Neural crest cell (in vitro differentiated cells): ENCODE measurements at regions not wholly inside any gene's neighbourhood (a gene's known extent, or its start where the extent isn't known, plus 50 kb on each side); places are given as distances from the start of the nearest gene placed in this dataset.
"Not testable (repeated sequence)": the region's sequence is repeated elsewhere in the genome, so short reads cannot be mapped to it uniquely, and the experiment has no call there.

ENCODE experiments used
- DNase-seq: peaks from one replicate; pipeline ENCODE4 v3.0.0; 2021; ENCODE audit warnings: low read depth, mixed read lengths, low spot score
- H3K27ac Mint-ChIP-seq: one replicate; pipeline ENCODE4 v1.8.0; 2021; ENCODE audit warnings: mild to moderate bottlenecking, mixed read lengths; ENCODE audit not compliant: unreplicated experiment
- H3K27me3 Mint-ChIP-seq: 2 replicates; pipeline ENCODE4 v1.8.0; 2021; ENCODE audit warnings: low read depth, mild to moderate bottlenecking, mixed read lengths
- H3K36me3 Mint-ChIP-seq: 2 replicates; pipeline ENCODE4 v1.8.0; 2021; ENCODE audit warnings: low read depth, mild to moderate bottlenecking, mixed read lengths
- H3K4me1 Mint-ChIP-seq: 2 replicates; pipeline ENCODE4 v1.8.0; 2021; ENCODE audit warnings: mixed read lengths
- H3K4me3 Mint-ChIP-seq: one replicate; pipeline ENCODE4 v1.8.0; 2021; ENCODE audit warnings: mild to moderate bottlenecking, mixed read lengths
- H3K9me3 Mint-ChIP-seq: 2 replicates; pipeline ENCODE4 v1.8.0; 2021; ENCODE audit warnings: mixed read lengths
- CTCF ChIP-seq: fragments of 200-600 bp; sonication (generic); conservative IDR thresholded peaks from 2 replicates; pipeline ENCODE4 v1.5.0; 2021; ENCODE audit warnings: antibody characterized with exemption, mild to moderate bottlenecking

GRCh38 chr5:30438785-30439184 is 754.7 kb upstream of the CDH6 start:
- H3K4me1 Mint-ChIP-seq = no peaks in the 10 kb centered on the region
- H3K9me3 Mint-ChIP-seq = peaks cover 21% of the 10 kb centered on the region
- no peak overlapping the region for H3K4me3 Mint-ChIP-seq
- no peak for DNase-seq
- H3K27ac Mint-ChIP-seq = no peak overlapping the region
- no peaks in the 10 kb centered on the region for H3K27me3 Mint-ChIP-seq
- TF ChIP-seq CTCF = no peak
- H3K36me3 Mint-ChIP-seq = peaks cover 11% of the 10 kb centered on the region

- no peaks in the 10 kb centered on the region for H3K27me3 Mint-ChIP-seq
- TF ChIP-seq CTCF = no peak
- H3K4me3 Mint-ChIP-seq = no peak overlapping the region
- DNase-seq = no peak
- H3K27ac Mint-ChIP-seq = no peak overlapping the region
- no peaks in the 10 kb centered on the region for H3K4me1 Mint-ChIP-seq
- peaks cover 16% of the 10 kb centered on the region for H3K36me3 Mint-ChIP-seq
- H3K9me3 Mint-ChIP-seq = peaks cover 27% of the 10 kb centered on the region
Observed at GRCh38 chr5:30436691-30437090, 756.8 kb upstream of the CDH6 start.

- peak overlapping the region; percentile 54 for H3K27ac Mint-ChIP-seq
- peak overlapping the region; percentile 72 for H3K4me3 Mint-ChIP-seq
- peak; percentile 23 for DNase-seq
- peaks cover 23% of the 10 kb centered on the region for H3K36me3 Mint-ChIP-seq
- H3K27me3 Mint-ChIP-seq, H3K4me1 Mint-ChIP-seq: not testable (repeated sequence)
- peaks cover 14% of the 10 kb centered on the region for H3K9me3 Mint-ChIP-seq
Observed at GRCh38 chr5:30428866-30429407, 764.5 kb upstream of the CDH6 start.

GRCh38 chr5:30414078-30414477 is 779.4 kb upstream of the CDH6 start:
- Mint-ChIP-seq H3K36me3 (no peaks in the 10 kb centered on the region), H3K27ac (no peak overlapping the region), H3K4me3 (no peak overlapping the region), H3K4me1 (peaks cover 6% of the 10 kb centered on the region), H3K9me3 (peaks cover 1% of the 10 kb centered on the region), H3K27me3 (no peaks in the 10 kb centered on the region)
- no peak for TF ChIP-seq CTCF
- DNase-seq = no peak

GRCh38 chr5:30413540-30413939 is 779.9 kb upstream of the CDH6 start:
- peak; percentile 40 for TF ChIP-seq CTCF
- Mint-ChIP-seq H3K27me3 (no peaks in the 10 kb centered on the region), H3K9me3 (peaks cover 2% of the 10 kb centered on the region), H3K4me3 (no peak overlapping the region), H3K36me3 (no peaks in the 10 kb centered on the region), H3K4me1 (peaks cover 6% of the 10 kb centered on the region), H3K27ac (no peak overlapping the region)
- DNase-seq = no peak

- DNase-seq = no peak
- Mint-ChIP-seq H3K4me3 (no peak overlapping the region), H3K9me3 (peaks cover 2% of the 10 kb centered on the region), H3K27ac (no peak overlapping the region), H3K27me3 (no peaks in the 10 kb centered on the region), H3K36me3 (no peaks in the 10 kb centered on the region), H3K4me1 (peaks cover 6% of the 10 kb centered on the region)
- no peak for TF ChIP-seq CTCF
Observed at GRCh38 chr5:30405821-30406220, 787.7 kb upstream of the CDH6 start.
